ACC112 (cell line): ENCODE measurements at regions not wholly inside any gene's neighbourhood (a gene's known extent, or its start where the extent isn't known, plus 50 kb on each side); places are given as distances from the start of the nearest gene placed in this dataset.

Source experiments
- H2AFZ ChIP-seq: fragments of 200-600 bp; sonication (generic); one replicate; pipeline ENCODE4 v1.6.0; 2017; ENCODE audit warnings: antibody characterized with exemption, low read length; ENCODE audit not compliant: unreplicated experiment
- H3K27ac ChIP-seq: fragments of 200-600 bp; sonication (generic); 2 replicates; pipeline ENCODE4 v1.5.1; 2014; ENCODE audit warnings: low read depth, mild to moderate bottlenecking, antibody characterized with exemption, low read length, moderate library complexity
- H3K27me3 ChIP-seq: fragments of 200-600 bp; sonication (generic); 2 replicates; pipeline ENCODE4 v1.6.1; 2014; ENCODE audit warnings: mild to moderate bottlenecking, antibody characterized with exemption, low read length, moderate library complexity, mixed read lengths; ENCODE audit not compliant: insufficient read depth
- H3K36me3 ChIP-seq: fragments of 200-600 bp; sonication (generic); 2 replicates; pipeline ENCODE4 v1.6.1; 2016; ENCODE audit warnings: mild to moderate bottlenecking, antibody characterized with exemption, low read length, moderate library complexity, mixed read lengths; ENCODE audit not compliant: insufficient read depth
- H3K4me1 ChIP-seq: fragments of 200-600 bp; sonication (generic); one replicate; pipeline ENCODE4 v1.6.1; 2016; ENCODE audit warnings: low read length, mixed read lengths; ENCODE audit not compliant: insufficient read depth, unreplicated experiment, control insufficient read depth
- H3K4me3 ChIP-seq: fragments of 200-600 bp; sonication (generic); 2 replicates; pipeline ENCODE4 v1.5.1; 2014; ENCODE audit warnings: mild to moderate bottlenecking, low read depth, low read length
- H3K79me2 ChIP-seq: fragments of 200-600 bp; sonication (generic); one replicate; pipeline ENCODE4 v1.6.0; 2016; ENCODE audit warnings: low read length; ENCODE audit not compliant: control insufficient read depth, unreplicated experiment, insufficient read depth

DNA sequence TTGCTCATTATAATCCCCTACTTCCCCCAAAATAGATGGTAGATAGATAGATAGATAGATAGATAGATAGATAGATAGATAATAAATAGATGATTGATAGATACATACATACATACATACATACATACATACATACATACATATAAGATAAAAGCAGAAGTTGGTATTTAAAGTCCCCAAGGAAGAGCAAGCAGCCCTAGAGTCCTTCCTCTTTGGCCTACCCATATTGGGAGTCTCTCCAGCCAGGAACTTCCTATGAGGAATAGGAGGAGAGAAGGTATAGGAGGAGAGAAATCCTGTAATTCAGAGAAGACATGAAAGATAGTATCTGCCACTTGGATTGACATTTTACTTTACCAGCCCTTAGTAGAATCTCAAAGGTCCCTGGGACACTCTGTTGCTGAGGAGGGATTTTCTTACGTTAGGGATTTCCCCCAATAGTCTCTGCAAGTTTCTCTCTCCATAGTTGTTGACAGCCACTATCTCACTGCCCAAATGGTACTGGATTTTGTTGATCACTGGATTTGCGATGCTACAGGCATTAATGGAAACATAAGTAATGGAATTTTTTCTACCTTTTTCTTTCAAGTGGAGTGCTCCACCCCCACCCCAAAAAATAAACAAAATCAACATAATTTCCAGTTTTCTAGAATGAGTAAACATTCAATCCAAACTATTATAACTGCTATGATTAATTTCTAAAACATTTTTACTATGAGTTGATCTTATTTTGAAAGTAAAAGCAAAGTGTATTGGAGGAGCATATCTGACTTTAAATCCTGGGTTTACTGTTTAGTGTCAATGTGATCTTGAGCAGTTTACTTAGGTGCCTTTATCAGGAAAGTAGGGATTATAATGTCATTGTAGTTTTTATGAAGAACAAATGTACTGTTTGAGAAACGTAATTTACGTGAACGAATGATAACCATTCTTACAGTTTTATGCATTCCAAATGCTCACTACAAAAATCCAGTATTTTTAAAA, 93.2 kb upstream of the TNFSF4 start:
- Histone ChIP-seq H3K36me3 (no peaks in the 10 kb centered on the region), H3K4me3 (no peak overlapping the region), H3K27ac (no peak overlapping the region), H3K27me3 (no peaks in the 10 kb centered on the region), H3K4me1 (peaks cover 6% of the 10 kb centered on the region), H3K79me2 (no peaks in the 10 kb centered on the region), H2AFZ (no peak overlapping the region)

DNA sequence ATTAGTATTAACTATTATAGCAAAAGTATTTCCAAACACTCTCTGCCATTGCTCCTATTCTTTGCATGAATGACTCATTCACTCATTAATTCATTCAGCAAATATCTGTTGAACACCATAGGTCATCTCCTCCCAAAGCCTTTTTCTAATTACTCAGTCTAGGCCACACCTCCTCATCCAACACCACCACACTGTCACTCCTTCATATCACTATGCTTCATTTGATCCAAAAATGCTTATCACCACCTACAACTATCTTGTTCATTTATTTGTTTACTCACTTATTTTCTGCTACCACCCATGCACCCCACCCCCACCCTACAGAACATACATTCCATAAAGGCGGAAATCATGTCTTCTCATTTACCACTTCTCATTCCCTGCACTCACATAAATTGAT, 94.4 kb upstream of the TNFSF4 start:
- Histone ChIP-seq H3K79me2 (no peaks in the 10 kb centered on the region), H3K27ac (no peak overlapping the region), H3K27me3 (no peaks in the 10 kb centered on the region), H3K36me3 (no peaks in the 10 kb centered on the region), H3K4me3 (no peak overlapping the region), H3K4me1 (no peaks in the 10 kb centered on the region), H2AFZ (no peak overlapping the region)

DNA sequence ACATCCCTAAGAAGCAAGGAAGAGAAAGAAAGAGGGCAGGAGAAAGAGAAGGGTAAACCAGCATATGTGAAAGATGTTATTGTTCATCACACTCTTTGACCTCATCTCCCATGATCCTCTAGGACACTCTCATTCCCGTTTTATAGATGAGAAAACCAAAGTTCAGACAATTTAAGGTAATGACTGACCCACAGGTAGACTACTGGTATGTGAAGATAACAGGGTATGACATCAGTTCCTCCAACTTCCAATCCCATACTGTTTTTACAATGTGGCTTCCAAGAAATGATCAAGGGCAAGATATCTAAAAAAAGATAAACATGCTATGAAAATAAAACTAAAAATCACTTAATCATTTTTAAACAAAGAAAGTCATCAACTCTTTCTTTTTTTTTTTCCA, 95.2 kb upstream of the TNFSF4 start:
- Histone ChIP-seq H3K79me2 (no peaks in the 10 kb centered on the region), H3K36me3 (no peaks in the 10 kb centered on the region), H3K4me3 (no peak overlapping the region), H3K27me3 (no peaks in the 10 kb centered on the region), H2AFZ (no peak overlapping the region), H3K4me1 (no peaks in the 10 kb centered on the region), H3K27ac (no peak overlapping the region)

DNA sequence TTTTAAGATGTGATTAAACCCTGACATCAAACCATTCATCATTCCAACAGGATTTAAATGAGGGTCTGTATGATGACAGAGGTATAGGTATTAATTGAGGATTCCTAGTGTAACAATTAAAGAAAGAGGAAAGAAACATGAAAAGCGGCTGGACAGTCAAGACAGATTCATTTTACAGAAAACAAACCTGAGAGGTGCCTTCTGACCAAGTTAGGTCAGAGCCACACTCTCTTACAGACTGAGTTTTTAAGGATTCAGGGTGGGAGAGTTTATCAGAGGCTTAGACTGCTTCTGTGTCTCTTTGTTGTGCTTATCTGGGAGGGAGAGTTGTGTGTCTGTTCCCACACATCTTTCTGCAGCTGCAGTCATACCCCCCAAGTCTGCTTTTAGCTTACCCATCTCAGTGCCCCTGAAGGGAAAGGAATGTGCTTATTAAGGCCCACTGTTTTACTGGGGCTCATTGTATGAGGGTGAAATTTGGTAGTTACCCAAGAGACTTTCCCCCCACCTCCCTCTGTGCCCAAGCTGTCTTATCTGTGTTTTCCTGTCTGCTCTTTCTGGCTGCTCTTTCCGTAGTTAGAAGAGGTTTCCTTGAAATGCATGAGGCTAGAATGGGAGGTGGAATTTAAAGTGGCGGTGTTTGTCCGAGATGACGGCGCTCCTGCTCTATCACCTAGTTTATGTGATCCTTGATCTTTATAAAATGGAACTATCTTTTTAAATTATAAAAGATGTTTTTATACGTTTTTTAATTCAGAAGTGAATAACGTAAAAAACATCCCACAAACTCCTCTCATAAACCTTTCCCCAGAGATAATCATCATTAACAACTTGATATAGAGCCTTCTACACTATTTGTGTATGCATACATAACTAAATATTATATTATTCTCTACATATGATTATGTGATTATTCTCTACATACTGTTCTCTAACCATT, 96.0 kb upstream of the TNFSF4 start:
- no peaks in the 10 kb centered on the region for H3K4me1 ChIP-seq
- no peaks in the 10 kb centered on the region for H3K36me3 ChIP-seq
- H2AFZ ChIP-seq: no peak overlapping the region
- H3K27me3 ChIP-seq: no peaks in the 10 kb centered on the region
- no peaks in the 10 kb centered on the region for H3K79me2 ChIP-seq
- H3K4me3 ChIP-seq: no peak overlapping the region
- H3K27ac ChIP-seq: no peak overlapping the region

DNA sequence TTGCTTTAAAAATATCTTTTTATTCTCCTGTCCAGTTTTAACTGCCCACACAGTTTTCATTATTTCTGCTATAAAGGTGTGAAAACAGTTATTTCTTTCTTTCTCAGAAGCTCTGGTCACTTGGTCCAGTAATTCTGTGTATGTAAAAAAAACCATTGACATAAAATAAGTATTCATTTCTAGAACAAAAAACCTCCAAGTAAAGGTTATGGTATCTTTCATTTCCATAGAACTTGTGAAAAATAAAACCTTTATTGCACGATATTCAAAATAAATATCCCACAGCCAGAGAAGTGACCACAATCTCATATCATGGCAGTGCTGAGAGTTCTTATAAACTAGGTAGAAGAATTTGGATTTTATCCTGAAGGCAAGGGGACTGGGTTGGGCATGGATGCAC, 96.9 kb upstream of the TNFSF4 start:
- Histone ChIP-seq H3K4me3 (no peak overlapping the region), H3K4me1 (no peaks in the 10 kb centered on the region), H3K79me2 (no peaks in the 10 kb centered on the region), H3K36me3 (no peaks in the 10 kb centered on the region), H3K27ac (no peak overlapping the region), H2AFZ (no peak overlapping the region), H3K27me3 (no peaks in the 10 kb centered on the region)

DNA sequence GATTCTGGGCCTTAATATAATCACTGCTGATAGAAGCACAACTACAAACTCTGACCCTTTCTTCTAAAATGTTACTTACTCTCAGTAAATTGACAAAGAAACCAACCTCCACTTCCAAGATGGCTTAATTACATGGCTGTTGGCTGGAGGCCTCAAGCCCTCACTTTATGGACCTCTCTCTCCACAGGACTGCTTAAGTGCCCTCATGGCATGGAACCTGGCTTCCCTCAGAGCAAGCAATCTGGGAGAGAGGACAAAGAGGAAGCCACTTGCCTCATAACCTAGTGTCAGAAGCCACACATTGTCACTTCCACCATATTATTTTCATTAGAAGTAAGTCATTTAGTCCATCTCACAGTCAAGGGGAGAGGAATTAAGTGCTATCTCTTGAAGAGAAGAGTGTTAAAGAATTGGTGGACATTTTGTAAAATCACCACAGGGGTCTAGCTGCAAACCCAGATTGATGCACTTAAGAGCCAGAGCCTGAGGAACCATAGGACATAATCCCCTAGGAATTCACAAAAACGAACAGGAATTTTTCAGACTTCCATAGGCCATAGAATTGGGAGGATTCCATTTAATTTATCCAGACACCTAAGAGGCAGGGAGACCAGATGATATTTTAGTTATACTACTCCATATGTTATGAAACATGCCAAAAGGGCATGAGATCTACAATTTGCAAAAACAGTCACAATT, 97.5 kb upstream of the TNFSF4 start:
- Histone ChIP-seq H3K27ac (no peak overlapping the region), H2AFZ (no peak overlapping the region), H3K79me2 (no peaks in the 10 kb centered on the region)

DNA sequence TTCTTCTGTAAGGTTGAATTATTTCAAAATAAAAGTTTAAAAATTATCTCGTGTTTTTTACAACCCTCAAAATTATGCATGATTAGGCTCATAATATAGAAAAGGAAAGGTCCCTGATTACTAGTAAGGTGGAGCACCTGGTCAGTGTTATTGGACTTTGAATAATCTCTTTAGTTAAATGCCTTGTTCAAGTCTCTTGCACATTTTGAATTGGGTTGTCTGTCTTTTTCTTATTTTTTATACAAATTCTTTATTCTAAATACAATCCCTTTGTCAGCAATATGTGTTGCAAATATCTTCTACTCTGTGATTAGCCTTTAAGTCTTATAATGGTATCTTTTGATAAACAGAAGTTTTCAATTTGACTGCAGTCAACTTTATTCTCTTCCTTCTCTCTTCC, 100.7 kb upstream of the TNFSF4 start:
- Histone ChIP-seq H3K27ac (no peak overlapping the region), H3K79me2 (no peaks in the 10 kb centered on the region), H3K4me1 (no peaks in the 10 kb centered on the region)

More for the DNA sequence above, 97.5 kb upstream of the TNFSF4 start:
- no peaks in the 10 kb centered on the region for H3K4me1 ChIP-seq
- H3K27me3 ChIP-seq: no peaks in the 10 kb centered on the region
- H3K4me3 ChIP-seq: no peak overlapping the region
- no peaks in the 10 kb centered on the region for H3K36me3 ChIP-seq

DNA sequence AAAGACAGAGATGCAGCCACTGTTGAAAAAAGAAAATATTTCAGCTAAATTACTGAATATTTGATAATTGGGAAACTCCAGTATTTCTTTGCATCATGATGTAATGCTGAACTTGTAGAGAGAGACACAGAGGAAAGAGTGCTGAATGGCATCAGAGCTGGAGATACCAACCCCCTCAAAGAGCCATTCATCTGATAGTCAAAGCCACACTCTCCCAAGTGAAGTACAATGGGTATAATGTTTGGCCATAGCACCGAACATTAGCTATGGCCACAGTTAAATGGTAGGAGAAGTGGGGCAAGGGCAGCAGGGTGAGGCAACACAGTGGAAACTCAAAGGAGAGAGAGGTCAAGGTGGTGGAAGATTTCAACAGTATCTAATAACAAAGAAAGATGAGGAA, 107.5 kb upstream of the TNFSF4 start:
- Histone ChIP-seq H3K27me3 (no peaks in the 10 kb centered on the region), H3K4me1 (no peaks in the 10 kb centered on the region), H3K79me2 (no peaks in the 10 kb centered on the region), H3K36me3 (no peaks in the 10 kb centered on the region), H3K27ac (no peak overlapping the region), H3K4me3 (no peak overlapping the region), H2AFZ (no peak overlapping the region)

More for the DNA sequence above, 100.7 kb upstream of the TNFSF4 start:
- Histone ChIP-seq H3K36me3 (no peaks in the 10 kb centered on the region), H2AFZ (no peak overlapping the region), H3K4me3 (no peak overlapping the region), H3K27me3 (no peaks in the 10 kb centered on the region)

DNA sequence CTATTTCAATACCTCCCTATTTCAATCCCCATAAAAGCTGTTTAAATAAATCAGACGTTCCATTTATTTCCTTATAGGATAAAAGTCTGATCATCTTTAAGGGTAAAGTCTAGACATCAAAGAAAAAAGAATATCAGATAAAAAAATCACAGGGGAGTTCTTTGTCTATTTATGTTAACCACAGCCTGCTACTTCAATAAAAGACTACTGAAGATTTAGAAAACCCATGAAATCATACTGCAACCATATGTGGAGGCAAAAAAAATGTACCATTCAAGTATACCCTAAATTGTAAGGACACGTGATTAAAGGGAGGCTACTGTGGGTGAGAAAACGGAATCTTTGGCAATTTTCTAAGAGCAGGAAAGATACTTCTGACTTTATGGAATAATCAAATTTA, 108.2 kb upstream of the TNFSF4 start:
- no peaks in the 10 kb centered on the region for H3K27me3 ChIP-seq
- no peaks in the 10 kb centered on the region for H3K4me1 ChIP-seq
- no peak overlapping the region for H3K4me3 ChIP-seq
- H2AFZ ChIP-seq: no peak overlapping the region
- H3K36me3 ChIP-seq: no peaks in the 10 kb centered on the region
- no peaks in the 10 kb centered on the region for H3K79me2 ChIP-seq
- H3K27ac ChIP-seq: no peak overlapping the region

DNA sequence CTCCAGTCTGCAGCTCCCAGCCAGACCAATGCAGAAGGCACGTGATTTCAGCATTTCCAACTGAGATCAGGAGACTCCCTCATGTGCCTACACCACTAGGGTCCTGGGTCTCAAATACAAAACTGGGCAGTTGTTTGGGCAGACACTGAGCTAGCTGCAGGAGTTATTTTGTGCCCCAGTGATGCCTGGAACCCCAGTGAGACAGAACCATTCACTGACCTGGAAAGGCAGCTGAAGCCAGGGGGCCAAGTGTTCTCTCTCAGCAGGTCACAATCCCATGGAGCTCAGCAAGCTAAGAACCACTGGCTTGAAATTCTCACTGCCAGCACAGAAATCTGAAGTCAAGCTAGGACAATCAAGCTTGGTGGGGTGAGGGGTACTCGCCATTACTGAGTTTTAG, 111.7 kb upstream of the TNFSF4 start:
- no peaks in the 10 kb centered on the region for H3K4me1 ChIP-seq
- H3K4me3 ChIP-seq: no peak overlapping the region
- no peaks in the 10 kb centered on the region for H3K36me3 ChIP-seq
- no peak overlapping the region for H3K27ac ChIP-seq
- H3K79me2 ChIP-seq: no peaks in the 10 kb centered on the region
- H3K27me3 ChIP-seq: no peaks in the 10 kb centered on the region
- no peak overlapping the region for H2AFZ ChIP-seq
